H9 (cell line): ENCODE measurements at regions not wholly inside any gene's neighbourhood (a gene's known extent, or its start where the extent isn't known, plus 50 kb on each side); places are given as distances from the start of the nearest gene placed in this dataset.

Experiments used
- DNase-seq: peaks from one replicate; pipeline ENCODE4 v3.0.0-alpha.2; 2017
- H2AFZ ChIP-seq: one replicate; pipeline ENCODE4 v1.6.1; 2013; ENCODE audit warnings: mild to moderate bottlenecking, low read length, control low read depth, moderate library complexity
- H2AK5ac ChIP-seq: 2 replicates; pipeline ENCODE4 v1.6.1; 2013; ENCODE audit warnings: low read length, control low read depth, mixed read lengths; ENCODE audit not compliant: insufficient read length
- H2BK120ac ChIP-seq: one replicate; pipeline ENCODE4 v1.6.1; 2013; ENCODE audit warnings: low read depth, mild to moderate bottlenecking, low read length, control low read depth, inconsistent platforms; ENCODE audit not compliant: poor library complexity, severe bottlenecking
- H2BK12ac ChIP-seq: 2 replicates; pipeline ENCODE4 v1.6.1; 2013; ENCODE audit warnings: low read length, control low read depth, mixed read lengths, low read depth; ENCODE audit not compliant: insufficient read length
- H2BK15ac ChIP-seq: 2 replicates; pipeline ENCODE4 v1.6.1; 2013; ENCODE audit warnings: low read depth, low read length, control low read depth
- H2BK20ac ChIP-seq: one replicate; pipeline ENCODE4 v1.6.1; 2013; ENCODE audit warnings: low read depth, mild to moderate bottlenecking, low read length, control low read depth, inconsistent platforms; ENCODE audit not compliant: poor library complexity, severe bottlenecking
- H2BK5ac ChIP-seq: 2 replicates; pipeline ENCODE4 v1.6.1; 2013; ENCODE audit warnings: low read length, control low read depth, mixed read lengths; ENCODE audit not compliant: insufficient read length
- H3K14ac ChIP-seq: 2 replicates; pipeline ENCODE4 v1.6.1; 2013; ENCODE audit warnings: low read length, control low read depth; ENCODE audit not compliant: insufficient read depth
- H3K18ac ChIP-seq: 2 replicates; pipeline ENCODE4 v1.6.1; 2013; ENCODE audit warnings: low read depth, mild to moderate bottlenecking, mixed read lengths, low read length, control low read depth; ENCODE audit not compliant: insufficient read length
- H3K23ac ChIP-seq: 2 replicates; pipeline ENCODE4 v1.6.1; 2013; ENCODE audit warnings: low read length, control low read depth, mixed read lengths, low read depth; ENCODE audit not compliant: insufficient read length
- H3K23me2 ChIP-seq: 2 replicates; pipeline ENCODE4 v1.6.1; 2013; ENCODE audit warnings: low read depth, mild to moderate bottlenecking, mixed read lengths, low read length, control low read depth; ENCODE audit not compliant: insufficient read length, poor library complexity, severe bottlenecking
- H3K27ac ChIP-seq: 2 replicates; pipeline ENCODE4 v1.5.1; 2013; ENCODE audit warnings: low read length, control low read depth, mixed read lengths, low read depth; ENCODE audit not compliant: insufficient read length
- H3K27me3 ChIP-seq: 2 replicates; pipeline ENCODE4 v1.6.1; 2013; ENCODE audit warnings: low read length, control low read depth, inconsistent platforms; ENCODE audit not compliant: insufficient read depth
- H3K4ac ChIP-seq: 2 replicates; pipeline ENCODE4 v1.6.1; 2013; ENCODE audit warnings: low read depth, mild to moderate bottlenecking, control low read depth, inconsistent platforms, low read length, moderate library complexity
- H3K4me1 ChIP-seq: 2 replicates; pipeline ENCODE4 v1.6.1; 2013; ENCODE audit warnings: low read length, control low read depth, inconsistent platforms; ENCODE audit not compliant: insufficient read depth
- H3K4me2 ChIP-seq: 2 replicates; pipeline ENCODE4 v1.6.1; 2013; ENCODE audit warnings: low read length, control low read depth, mixed read lengths; ENCODE audit not compliant: insufficient read length, insufficient read depth
- H3K56ac ChIP-seq: 2 replicates; pipeline ENCODE4 v1.6.1; 2013; ENCODE audit warnings: low read depth, mild to moderate bottlenecking, mixed read lengths, low read length, control low read depth; ENCODE audit not compliant: insufficient read length
- H3K79me1 ChIP-seq: 2 replicates; pipeline ENCODE4 v1.6.1; 2013; ENCODE audit warnings: low read depth, mild to moderate bottlenecking, moderate library complexity, low read length, control low read depth, inconsistent platforms; ENCODE audit not compliant: insufficient read depth, poor library complexity, severe bottlenecking
- H3K79me2 ChIP-seq: 2 replicates; pipeline ENCODE4 v1.6.1; 2013; ENCODE audit warnings: low read length, control low read depth, inconsistent platforms; ENCODE audit not compliant: insufficient read depth
- H3K9ac ChIP-seq: 2 replicates; pipeline ENCODE4 v1.6.1; 2013; ENCODE audit warnings: low read length, control low read depth, mixed read lengths; ENCODE audit not compliant: insufficient read length; ENCODE audit errors: extremely low read depth
- H3K9me3 ChIP-seq: one replicate; pipeline ENCODE4 v1.6.1; 2013; ENCODE audit warnings: low read depth, low read length, inconsistent platforms; ENCODE audit not compliant: control insufficient read depth
- H3T11ph ChIP-seq: one replicate; pipeline ENCODE4 v1.6.1; 2013; ENCODE audit warnings: mild to moderate bottlenecking, low read length, control low read depth, inconsistent platforms
- H4K20me1 ChIP-seq: one replicate; pipeline ENCODE4 v1.6.1; 2013; ENCODE audit not compliant: control insufficient read depth, insufficient read length, insufficient read depth
- H4K5ac ChIP-seq: 2 replicates; pipeline ENCODE4 v1.6.1; 2013; ENCODE audit warnings: low read depth, mild to moderate bottlenecking, mixed read lengths, low read length, control low read depth; ENCODE audit not compliant: insufficient read length
- H4K8ac ChIP-seq: replicated peaks from 2 replicates; pipeline ENCODE4 v1.6.1; 2013; ENCODE audit warnings: low read length, control low read depth, mixed read lengths, low read depth; ENCODE audit not compliant: insufficient read length
- H4K91ac ChIP-seq: 2 replicates; pipeline ENCODE4 v1.6.1; 2013; ENCODE audit warnings: low read depth, mild to moderate bottlenecking, moderate library complexity, mixed read lengths, low read length, control low read depth; ENCODE audit not compliant: insufficient read length
- H3K27ac Mint-ChIP-seq, 3 experiments: 2 replicates in 2 of 3; 3 replicates in 1 of 3; pipeline ENCODE4 v1.8.0; 2020 to 2021; ENCODE audit warnings: mixed read lengths in 3 of 3, mild to moderate bottlenecking in 1 of 3, moderate library complexity in 1 of 3
- H3K27me3 Mint-ChIP-seq: 2 replicates; pipeline ENCODE4 v1.8.0; 2021; ENCODE audit warnings: low read depth, mild to moderate bottlenecking, moderate library complexity, mixed read lengths
- H3K36me3 Mint-ChIP-seq, 3 experiments: 2 replicates in 2 of 3; 3 replicates in 1 of 3; pipeline ENCODE4 v1.8.0; 2020 to 2021; ENCODE audit warnings: low read depth in 3 of 3, mixed read lengths in 3 of 3; ENCODE audit not compliant: insufficient read depth in 1 of 3
- H3K4me1 Mint-ChIP-seq, 2 experiments: 2 replicates each; pipeline ENCODE4 v1.8.0; 2020; ENCODE audit warnings: mixed read lengths in 2 of 2
- H3K4me3 Mint-ChIP-seq, 2 experiments: 2 replicates in 1 of 2; 3 replicates in 1 of 2; pipeline ENCODE4 v1.8.0; 2020 to 2021; ENCODE audit warnings: mild to moderate bottlenecking in 2 of 2, mixed read lengths in 2 of 2, moderate library complexity in 1 of 2
- H3K9me3 Mint-ChIP-seq, 2 experiments: 2 replicates in 1 of 2; 3 replicates in 1 of 2; pipeline ENCODE4 v1.8.0; 2020; ENCODE audit warnings: mild to moderate bottlenecking in 2 of 2, mixed read lengths in 2 of 2, moderate library complexity in 1 of 2
- WGBS: extraction: QIAGEN DNeasy Blood & Tissue Kit; methylation state at CpG from one replicate; pipeline ENCODE4 v1.1.7; 2013; ENCODE audit warnings: missing lambda C conversion rate, low lambda C conversion rate, mixed read lengths; ENCODE audit not compliant: insufficient read length; ENCODE audit errors: extremely low coverage; 5-methylcytosine and 5-hydroxymethylcytosine counted together
- TF ChIP-seq, protein P1 (sequence below): fragments of 200-600 bp; sonication (generic); conservative IDR thresholded peaks from 3 replicates; pipeline ENCODE4 v1.8.0; 2021; ENCODE audit warnings: antibody characterized with exemption, mild to moderate bottlenecking

DNA sequence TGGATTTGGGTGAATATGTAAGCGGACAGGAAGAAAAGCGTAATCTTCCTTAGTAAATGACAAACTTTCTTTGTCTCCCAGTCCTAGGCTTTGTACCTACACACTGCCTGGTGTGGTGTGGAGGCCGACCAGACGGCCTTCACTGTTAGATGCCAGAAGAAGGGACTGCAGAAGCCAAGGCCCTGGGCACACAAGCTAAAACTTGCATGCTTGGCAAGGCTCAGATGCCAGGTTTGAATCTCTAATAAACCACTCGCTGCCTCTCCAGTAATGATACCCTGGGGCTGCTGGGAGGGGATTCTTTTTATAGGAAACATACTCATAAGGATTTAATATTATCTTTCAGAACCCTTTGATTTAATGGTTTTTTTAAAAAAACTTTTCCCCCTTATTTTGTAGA is 263.8 kb downstream of the PTPRC start:
- peak overlapping the region; percentile 48 to 74 (median 68); a peak in 5 of 7 replicates for H3K27ac Mint-ChIP-seq
- Histone ChIP-seq H3K23ac (no peak overlapping the region), H3K79me2 (no peaks in the 10 kb centered on the region), H3K79me1 (no peaks in the 10 kb centered on the region), H3K9me3 (no peaks in the 10 kb centered on the region), H3K9ac (no peak overlapping the region), H4K91ac (no peak overlapping the region), H4K20me1 (no peaks in the 10 kb centered on the region), H2BK120ac (no peak overlapping the region), H3K4me2 (no peak overlapping the region), H4K8ac (no peak overlapping the region), H3K14ac (no peak overlapping the region; the same call in 1 of the 2 replicates), H2BK5ac (no peak overlapping the region), H3K27me3 (no peaks in the 10 kb centered on the region), H3K56ac (no peak overlapping the region), H2BK12ac (no peak overlapping the region), H3K18ac (no peak overlapping the region), H3K4me1 (no peaks in the 10 kb centered on the region; the same call in 1 of the 2 replicates), H3K23me2 (no peaks in the 10 kb centered on the region), H3K4ac (no peak overlapping the region), H2AK5ac (no peak overlapping the region), H2BK20ac (no peak overlapping the region), H4K5ac (no peak overlapping the region), H3T11ph (no peak overlapping the region), H2AFZ (no peak overlapping the region), H3K27ac (no peak overlapping the region), H2BK15ac (no peak overlapping the region)
- TF ChIP-seq, protein P1, sequence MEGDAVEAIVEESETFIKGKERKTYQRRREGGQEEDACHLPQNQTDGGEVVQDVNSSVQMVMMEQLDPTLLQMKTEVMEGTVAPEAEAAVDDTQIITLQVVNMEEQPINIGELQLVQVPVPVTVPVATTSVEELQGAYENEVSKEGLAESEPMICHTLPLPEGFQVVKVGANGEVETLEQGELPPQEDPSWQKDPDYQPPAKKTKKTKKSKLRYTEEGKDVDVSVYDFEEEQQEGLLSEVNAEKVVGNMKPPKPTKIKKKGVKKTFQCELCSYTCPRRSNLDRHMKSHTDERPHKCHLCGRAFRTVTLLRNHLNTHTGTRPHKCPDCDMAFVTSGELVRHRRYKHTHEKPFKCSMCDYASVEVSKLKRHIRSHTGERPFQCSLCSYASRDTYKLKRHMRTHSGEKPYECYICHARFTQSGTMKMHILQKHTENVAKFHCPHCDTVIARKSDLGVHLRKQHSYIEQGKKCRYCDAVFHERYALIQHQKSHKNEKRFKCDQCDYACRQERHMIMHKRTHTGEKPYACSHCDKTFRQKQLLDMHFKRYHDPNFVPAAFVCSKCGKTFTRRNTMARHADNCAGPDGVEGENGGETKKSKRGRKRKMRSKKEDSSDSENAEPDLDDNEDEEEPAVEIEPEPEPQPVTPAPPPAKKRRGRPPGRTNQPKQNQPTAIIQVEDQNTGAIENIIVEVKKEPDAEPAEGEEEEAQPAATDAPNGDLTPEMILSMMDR = no peak
- no CpG with 5 or more reads among the region's 5 CpGs for WGBS
- no peaks in the 10 kb centered on the region for H3K9me3 Mint-ChIP-seq
- DNase-seq = peak; percentile 27
- no peaks in the 10 kb centered on the region for H3K27me3 Mint-ChIP-seq
- H3K4me3 Mint-ChIP-seq = no peak overlapping the region
- peaks cover 13% of the 10 kb centered on the region in 2 experiments for H3K4me1 Mint-ChIP-seq
- H3K36me3 Mint-ChIP-seq = no peaks in the 10 kb centered on the region
